Inflammatory macrophage treated with lipopolysaccharide for 1 hour (primary cell): ENCODE measurements at regions not wholly inside any gene's neighbourhood (a gene's known extent, or its start where the extent isn't known, plus 50 kb on each side); places are given as distances from the start of the nearest gene placed in this dataset.
A peak's percentile ranks its signal among the peaks of the same experiment; 100 is the strongest.

ENCODE experiments used
- DNase-seq, 2 donors: peaks; one replicate each; pipeline ENCODE4 v3.0.0-alpha.2; 2020 to 2022

GRCh38 chr15:61681038-61681418, 379.2 kb downstream of the VPS13C start:
- peak; percentile 28 to 38 for DNase-seq

DNA sequence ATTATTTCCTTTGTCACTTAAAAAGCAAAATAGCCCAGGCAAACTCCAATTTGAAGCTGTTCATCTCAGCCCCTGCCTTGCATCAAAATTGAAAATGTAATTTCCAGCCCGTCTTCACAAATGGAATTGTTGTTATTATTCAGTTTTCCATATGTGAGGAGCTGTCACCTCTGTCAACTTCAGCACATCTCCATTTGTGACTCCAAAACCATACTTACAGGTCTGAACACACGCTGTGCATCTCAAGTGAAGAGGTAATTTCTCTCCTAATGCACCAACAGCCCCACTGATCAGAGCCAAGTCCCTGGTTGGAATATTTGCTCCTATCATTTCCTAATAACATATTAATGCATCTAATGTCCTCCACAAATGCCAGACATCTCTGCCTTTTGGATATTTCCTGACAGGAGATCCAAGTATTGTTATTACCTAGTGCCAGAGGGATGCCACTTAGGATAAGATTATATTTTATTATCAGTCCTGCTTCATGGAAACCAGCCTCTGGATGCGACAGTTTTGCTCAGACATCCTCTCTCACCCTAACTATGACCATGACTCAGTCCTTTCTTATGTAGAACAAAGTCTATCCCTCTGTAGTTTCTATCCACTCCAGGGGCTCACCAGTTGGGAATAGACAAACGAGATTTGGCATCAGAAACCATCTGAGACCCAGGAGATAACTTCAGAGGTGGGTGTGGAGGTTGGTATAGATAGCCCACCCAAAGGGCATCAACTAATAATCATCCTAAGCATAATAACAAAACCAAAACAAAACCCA, 379.8 kb downstream of the VPS13C start:
- no peak for DNase-seq

DNA sequence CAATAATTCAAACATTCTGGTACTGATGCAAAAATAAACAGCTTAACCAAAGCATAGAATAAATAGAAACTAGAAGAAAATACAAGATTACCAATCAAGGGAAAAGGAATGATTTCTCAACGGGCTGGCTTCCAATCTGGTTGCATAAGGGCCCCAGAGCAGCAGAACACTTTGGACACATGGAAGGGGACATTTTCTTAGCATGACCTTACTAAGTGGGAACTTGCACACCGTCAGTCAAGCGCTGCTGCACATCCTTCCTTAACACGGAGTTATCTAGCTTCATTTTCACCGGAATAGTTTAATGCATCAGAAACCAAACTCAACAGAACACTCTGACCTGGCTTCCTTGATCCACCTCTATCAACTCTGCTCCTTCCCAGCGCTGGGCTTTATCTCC, 388.5 kb downstream of the VPS13C start:
- DNase-seq, result no peak

DNA sequence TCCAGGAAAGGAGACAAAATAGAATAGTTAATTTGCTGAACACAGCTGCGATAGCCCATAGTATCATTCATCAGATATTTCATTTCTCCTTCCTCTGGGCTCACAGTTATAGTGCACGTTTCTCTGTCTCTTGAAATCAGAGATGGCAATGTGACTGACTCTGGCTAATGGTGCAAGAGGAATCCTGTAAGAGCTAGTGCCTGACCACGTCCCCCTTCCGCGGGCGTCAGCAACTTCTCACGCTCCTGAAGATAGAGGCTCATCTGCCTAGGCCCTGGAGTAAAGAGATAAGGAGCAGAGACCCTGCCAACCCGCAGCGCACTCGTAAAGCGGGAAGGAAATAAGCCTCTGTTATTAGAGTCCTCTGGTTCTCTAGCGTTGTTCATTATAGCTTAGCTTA, 391.8 kb downstream of the VPS13C start:
- no peak for DNase-seq

DNA sequence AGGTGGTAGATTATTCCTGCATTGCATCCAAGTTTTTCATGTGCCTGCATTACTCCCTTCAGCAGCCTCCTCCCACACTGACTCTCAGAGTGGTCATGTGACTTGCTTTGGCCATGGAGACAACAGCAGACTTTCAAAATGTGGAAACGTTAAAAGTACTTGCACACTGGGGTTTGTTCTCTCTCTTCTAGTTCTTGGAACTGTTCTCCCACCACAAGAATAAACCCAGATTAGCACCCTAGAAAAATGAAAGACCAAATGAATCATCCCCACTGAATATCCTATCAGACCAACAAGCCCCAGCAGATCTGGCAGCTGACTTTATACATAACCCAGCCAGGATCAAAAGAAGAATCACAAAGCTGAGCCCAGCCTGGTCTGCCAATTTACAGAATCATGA, 398.5 kb downstream of the VPS13C start:
- no peak for DNase-seq

- DNase-seq, result no peak
Observed at GRCh38 chr15:61660579-61660978, 399.7 kb downstream of the VPS13C start.

DNA sequence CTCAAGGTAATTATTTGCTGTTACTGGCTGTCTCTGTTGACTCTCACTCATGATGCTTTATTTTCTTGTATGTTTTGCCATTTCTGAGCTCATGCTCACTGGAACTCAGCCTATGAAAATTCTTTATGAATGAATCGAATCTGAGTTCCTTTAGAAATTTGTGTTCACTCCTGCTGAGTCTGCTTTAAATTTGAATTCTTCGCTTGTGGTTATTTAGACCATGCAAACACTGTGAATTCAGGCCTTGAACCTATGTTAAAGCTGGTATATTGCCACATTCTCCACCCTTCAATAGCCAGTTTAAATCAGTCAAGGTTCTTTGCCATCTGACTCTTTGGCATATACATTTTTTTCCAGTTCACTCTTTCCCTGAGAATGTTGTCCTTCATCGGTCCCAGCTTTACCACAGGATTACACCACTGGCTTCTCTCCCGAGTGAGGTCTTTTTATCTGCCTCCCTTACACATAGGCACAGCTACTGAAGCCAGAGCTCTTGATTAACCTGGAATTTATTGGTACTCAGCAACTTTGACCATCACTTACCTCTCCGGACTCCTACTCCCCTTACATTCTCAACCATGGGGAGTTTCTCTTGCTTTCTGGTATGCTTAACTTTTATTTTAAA, 400.6 kb downstream of the VPS13C start:
- DNase-seq, result no peak

DNA sequence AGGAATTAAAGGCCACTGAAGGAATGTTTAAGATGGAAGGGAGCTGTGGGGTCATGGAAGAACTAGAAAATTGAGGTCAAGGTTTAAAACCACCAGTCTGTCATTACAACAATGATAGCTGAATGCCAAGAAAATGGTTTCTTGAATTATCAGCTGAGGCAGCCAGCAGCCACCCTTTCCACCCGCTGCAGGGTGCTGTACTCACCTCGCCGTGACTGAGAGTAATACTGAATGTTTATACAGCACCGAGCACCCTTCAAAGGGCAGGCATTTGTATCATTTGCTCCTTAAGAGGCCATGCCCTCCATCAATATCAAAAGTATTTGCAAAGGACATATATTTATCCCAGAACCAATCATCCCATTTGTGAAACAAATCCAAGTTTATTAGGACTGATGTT, 402.8 kb downstream of the VPS13C start:
- DNase-seq, result no peak

GRCh38 chr15:61656391-61656790, 403.9 kb downstream of the VPS13C start:
- no peak for DNase-seq

DNA sequence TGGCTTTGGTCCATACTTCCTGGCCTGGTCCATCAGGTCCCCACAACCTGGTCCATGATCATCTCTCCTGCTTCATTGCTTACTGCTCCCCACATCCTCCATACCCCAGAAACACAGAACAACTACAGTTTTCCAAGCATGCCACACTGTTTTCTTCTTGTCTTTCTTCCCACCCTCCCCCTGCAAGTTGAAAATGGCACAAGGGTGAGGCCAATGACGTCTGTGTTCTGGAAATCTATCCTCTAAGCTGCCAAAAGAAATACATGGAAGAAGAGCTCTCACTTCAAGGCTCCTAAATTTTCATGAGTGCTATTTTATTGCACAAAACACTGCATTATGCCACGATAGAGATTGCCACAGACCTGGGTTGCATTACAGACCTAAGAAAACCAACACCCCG, 404.4 kb downstream of the VPS13C start:
- no peak for DNase-seq

DNA sequence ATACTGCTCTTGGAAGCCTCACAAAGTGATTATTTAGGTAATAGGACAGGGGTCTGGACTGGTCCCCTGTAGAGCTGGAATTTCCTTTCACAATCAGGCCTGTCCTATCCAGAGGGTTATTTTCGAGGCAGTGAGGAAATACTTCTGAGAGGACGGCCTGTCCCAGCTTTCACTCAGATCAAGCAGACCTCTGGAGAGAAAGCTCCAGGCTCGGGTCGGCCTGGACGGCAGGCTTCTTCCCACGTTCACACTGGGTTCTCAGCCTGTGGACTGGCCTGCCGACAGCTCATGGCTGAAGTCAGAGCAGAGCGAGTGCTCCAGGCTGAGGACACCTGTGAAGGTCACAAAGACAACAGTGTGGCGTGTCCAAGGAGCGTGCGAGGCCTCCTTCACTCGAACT, 405.3 kb downstream of the VPS13C start:
- DNase-seq, result no peak

- no peak for DNase-seq
Observed at GRCh38 chr15:61654002-61654740, 406.1 kb downstream of the VPS13C start.

DNA sequence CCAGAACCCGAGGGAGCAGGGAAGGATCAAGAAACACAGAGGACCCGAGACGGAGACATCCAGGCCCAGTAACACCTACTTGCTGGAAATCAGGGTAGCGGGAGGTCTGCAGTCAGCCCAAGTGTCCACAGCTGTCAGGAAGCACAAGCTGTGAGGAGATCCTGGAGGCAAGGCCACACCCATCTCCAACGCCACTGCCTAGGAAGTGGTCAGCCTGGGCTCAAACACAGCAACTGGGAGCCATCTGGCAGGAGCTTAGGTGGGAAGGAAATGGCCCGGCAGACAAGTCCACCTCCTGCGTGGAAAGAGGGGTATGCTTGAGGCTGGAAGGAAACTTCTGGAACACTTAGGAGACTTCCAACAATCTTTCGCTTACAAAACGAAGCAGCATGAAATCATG, 407.1 kb downstream of the VPS13C start:
- DNase-seq, result no peak

DNA sequence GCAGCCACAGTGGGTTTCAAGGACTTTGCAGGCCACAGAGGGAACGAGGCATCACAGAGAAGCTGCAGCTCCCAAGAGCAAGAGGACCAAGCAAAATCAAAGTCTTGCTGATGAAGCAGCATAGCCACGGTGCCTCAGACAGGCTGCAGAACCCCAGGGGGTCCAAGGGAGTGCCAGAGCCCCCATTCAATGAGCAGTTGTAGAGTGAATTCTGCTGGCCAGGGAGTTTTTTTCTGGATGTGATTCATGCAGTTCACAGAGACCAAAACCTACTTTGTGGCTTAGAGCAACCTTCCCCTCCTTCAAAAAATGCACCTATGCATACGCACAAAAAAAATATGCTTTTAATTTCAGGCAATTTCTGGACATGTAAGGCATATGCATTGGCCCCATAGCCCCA, 409.0 kb downstream of the VPS13C start:
- no peak for DNase-seq

DNA sequence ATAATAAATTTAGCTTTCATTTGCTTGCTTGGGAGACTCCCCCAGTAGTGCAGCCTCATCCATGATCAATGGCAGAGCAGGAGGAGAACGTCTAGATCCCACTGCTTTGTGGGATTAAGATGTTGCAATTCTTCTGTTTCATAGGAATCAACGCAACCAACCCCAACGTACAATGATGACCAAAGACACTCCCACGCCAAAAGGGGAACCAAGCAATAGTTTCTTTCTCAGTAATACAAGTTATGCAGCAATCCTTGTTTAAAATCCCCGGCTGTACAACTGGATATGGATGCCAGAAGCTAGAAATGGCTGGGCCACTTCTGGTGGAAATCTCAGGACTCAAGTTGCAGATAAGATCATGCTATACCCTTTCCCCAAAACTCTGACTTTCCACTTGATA, 411.2 kb downstream of the VPS13C start:
- DNase-seq, result peak; percentile 44 to 67

GRCh38 chr15:61644550-61644949, 415.4 kb upstream of the RORA start:
- DNase-seq, result no peak

DNA sequence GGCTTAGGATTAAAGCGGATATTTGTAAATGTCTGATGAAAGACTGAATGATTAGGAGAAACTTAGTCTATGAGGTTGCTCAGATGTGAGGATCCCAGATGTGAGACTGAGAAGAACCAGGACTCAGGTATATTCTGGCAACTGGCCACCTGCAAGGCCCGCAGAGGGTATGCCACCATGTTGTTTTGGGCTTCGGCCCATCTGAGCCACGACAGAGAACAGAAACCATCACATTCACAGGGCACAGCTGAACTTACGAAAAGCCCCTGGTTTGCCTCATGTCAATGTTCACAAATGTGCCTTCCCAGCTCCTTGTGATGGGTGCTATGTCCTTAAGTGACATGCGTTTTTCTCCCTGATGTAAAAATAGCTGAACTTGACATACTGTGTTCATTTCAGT, 412.5 kb upstream of the RORA start:
- DNase-seq, result no peak

DNA sequence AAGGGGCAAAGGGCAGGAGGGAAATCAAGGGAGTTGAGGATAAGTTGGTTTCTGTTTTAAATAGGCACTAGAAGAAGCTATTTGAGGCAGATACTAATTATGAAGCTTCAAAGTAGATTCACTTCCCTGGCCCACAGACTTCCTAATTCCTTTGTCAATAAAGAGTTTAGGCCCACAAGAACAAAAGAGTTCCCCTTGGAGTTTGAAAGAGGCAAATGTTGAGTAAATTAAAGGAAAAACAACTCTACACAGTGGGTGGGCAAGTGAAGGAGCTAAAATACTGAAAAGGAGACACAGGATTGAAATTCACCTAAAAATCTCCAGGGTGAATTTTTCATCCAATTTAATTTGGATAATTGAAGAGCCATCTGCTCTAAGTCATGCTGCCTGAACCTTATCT, 411.7 kb upstream of the RORA start:
- DNase-seq, result no peak

DNA sequence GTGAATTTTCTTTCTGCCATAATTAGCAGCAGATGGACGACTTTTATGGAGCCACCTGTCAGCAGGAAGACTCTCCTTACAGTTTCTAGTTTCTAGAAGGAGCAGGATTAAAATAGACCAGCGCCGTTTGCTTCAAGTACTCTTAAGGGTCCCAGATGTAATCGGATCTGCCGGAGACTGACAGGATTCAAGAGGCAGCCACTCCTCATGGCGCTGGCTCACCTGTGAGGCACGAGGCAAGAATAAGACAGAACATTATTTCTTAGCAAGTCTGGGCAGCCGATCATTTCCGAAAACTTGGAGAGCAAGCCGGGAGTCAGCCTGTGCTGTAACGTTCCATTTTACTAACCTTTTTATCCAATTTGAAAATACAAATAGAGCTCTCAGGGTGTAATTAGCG, 410.4 kb upstream of the RORA start:
- no peak for DNase-seq

DNA sequence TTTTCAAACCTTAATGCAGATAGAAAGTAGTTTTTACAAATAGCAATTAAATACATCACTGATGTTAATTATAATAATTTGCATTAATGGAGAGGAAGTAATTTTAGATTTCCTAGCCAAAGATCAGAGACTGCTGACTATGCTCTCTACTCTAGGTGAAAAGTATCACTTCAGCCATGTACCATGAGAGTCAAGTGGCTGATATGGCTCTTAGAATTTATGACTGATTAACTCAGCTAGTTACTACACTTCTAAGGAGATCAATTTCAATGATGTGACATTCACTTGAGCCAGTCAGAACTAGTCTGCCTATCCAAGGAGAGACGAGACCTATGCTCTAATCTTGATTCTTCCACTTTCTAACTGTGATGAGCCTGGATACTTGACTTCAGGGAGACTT, 405.7 kb upstream of the RORA start:
- no peak for DNase-seq

- no peak for DNase-seq
Observed at GRCh38 chr15:61633951-61634350, 404.8 kb upstream of the RORA start.

- no peak for DNase-seq
Observed at GRCh38 chr15:61629269-61629668, 400.2 kb upstream of the RORA start.

DNA sequence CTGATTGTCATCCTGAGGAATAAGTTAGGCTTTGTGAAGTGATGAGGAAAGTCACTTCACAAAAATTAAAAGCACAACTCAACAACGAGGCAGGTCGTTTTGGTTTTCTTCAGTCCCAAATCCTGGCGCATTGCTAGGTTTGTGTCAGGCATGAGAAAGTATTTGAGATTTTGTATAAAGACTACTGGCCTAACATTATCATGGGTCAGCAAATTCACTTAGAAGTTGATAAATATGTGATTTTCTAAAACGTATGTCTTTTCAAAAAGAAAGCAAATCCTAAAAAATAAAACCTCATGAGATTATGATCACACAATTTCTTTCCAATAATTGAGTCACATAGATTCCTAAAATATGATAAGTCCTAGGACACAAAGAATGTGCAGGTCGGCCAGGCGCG, 395.8 kb upstream of the RORA start:
- no peak for DNase-seq

GRCh38 chr15:61623746-61624145, 394.6 kb upstream of the RORA start:
- no peak for DNase-seq
